PC-3 (cell line): ENCODE measurements at regions not wholly inside any gene's neighbourhood (a gene's known extent, or its start where the extent isn't known, plus 50 kb on each side); places are given as distances from the start of the nearest gene placed in this dataset.
"Not testable (repeated sequence)": the region's sequence is repeated elsewhere in the genome, so short reads cannot be mapped to it uniquely, and the experiment has no call there.

ENCODE experiments used
- CTCF ChIP-seq: fragments of 300-600 bp; sonication (generic); conservative IDR thresholded peaks from 2 replicates; pipeline ENCODE4 v1.5.1; 2017; ENCODE audit warnings: antibody characterized with exemption, low read depth, mild to moderate bottlenecking, low read length
- EZH2 ChIP-seq: fragments of 300-600 bp; sonication (generic); IDR thresholded peaks from one replicate; pipeline ENCODE4 v1.6.1; 2017; ENCODE audit warnings: antibody characterized with exemption, mild to moderate bottlenecking, low read length; ENCODE audit not compliant: unreplicated experiment
- EZH2phosphoT487 ChIP-seq: fragments of 300-600 bp; sonication (generic); IDR thresholded peaks from 2 replicates; pipeline ENCODE4 v1.6.1; 2018; ENCODE audit warnings: mild to moderate bottlenecking, antibody characterized with exemption, low read length, borderline replicate concordance

GRCh38 chr5:12131020-12131419 is 226.8 kb upstream of the CTNND2 start:
- not testable (repeated sequence) for TF ChIP-seq CTCF, EZH2, EZH2phosphoT487
